AG04449 (cell line): ENCODE measurements at regions not wholly inside any gene's neighbourhood (a gene's known extent, or its start where the extent isn't known, plus 50 kb on each side); places are given as distances from the start of the nearest gene placed in this dataset.

ENCODE experiments used
- CTCF ChIA-PET: fragments of 350-600 bp; formaldehyde crosslinking; extraction: SDS; loops from one replicate; lab custom pipeline; 2021; ENCODE audit warnings: antibody characterized with exemption; lab: Yijun Ruan, JAX
- POLR2A ChIA-PET: fragments of 400-600, 350-600 bp; formaldehyde crosslinking; extraction: SDS; loops from one replicate; lab custom pipeline; 2020; ENCODE audit warnings: antibody characterized with exemption, inconsistent platforms; lab: Yijun Ruan, JAX
- DNase-seq: peaks from one replicate; pipeline ENCODE4 v3.0.0-alpha.2; 2010; ENCODE audit warnings: low read depth, low spot score
- H3K4me3 ChIP-seq: 2 replicates; pipeline ENCODE4 v1.5.1; 2011; ENCODE audit warnings: low read depth, mild to moderate bottlenecking, control low read depth, low read length
- CTCF ChIP-seq: IDR thresholded peaks from one replicate; pipeline ENCODE4 v1.5.1; 2011; ENCODE audit warnings: mild to moderate bottlenecking, moderate library complexity, low read length, control low read depth, inconsistent platforms; ENCODE audit not compliant: insufficient read depth; ENCODE audit errors: missing control alignments

- TF ChIP-seq CTCF, result no peak
- ChIA-PET POLR2A (no interaction called here), CTCF (no interaction called here)
- no peak overlapping the region for H3K4me3 ChIP-seq
- DNase-seq, result no peak
Observed at GRCh38 chr4:24395937-24396336, 188.4 kb downstream of the DHX15 start.

- CTCF ChIA-PET, result no interaction called here
- H3K4me3 ChIP-seq, result no peak overlapping the region
- DNase-seq, result no peak
- TF ChIP-seq CTCF, result no peak
- POLR2A ChIA-PET, result no interaction called here
Observed at GRCh38 chr4:24394041-24394440, 190.3 kb downstream of the DHX15 start.

GRCh38 chr4:24392613-24393012 is 191.7 kb downstream of the DHX15 start:
- POLR2A ChIA-PET, result no interaction called here
- CTCF ChIA-PET, result no interaction called here
- DNase-seq, result no peak
- TF ChIP-seq CTCF, result no peak
- H3K4me3 ChIP-seq, result no peak overlapping the region

DNA sequence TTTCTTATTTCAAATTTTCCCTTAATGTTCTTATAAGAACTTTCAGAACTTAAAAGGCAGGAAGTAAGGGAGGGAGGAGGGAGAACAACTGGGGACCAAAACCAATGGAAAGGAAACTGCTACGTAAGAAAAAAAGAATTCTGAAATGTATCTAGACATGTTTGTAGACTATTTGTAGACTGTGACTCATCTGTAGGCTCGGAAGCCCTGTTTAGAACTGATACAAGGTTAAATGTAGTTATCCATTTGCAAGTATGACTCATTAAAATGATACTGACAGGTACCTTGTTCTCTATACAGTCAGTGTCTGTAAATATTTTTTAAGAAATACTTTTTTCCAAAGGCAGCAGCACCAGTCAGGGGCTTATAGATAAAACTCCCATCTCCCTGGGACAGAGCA is 202.0 kb downstream of the DHX15 start:
- H3K4me3 ChIP-seq, result no peak overlapping the region
- TF ChIP-seq CTCF, result no peak
- ChIA-PET CTCF (no interaction called here), POLR2A (no interaction called here)
- DNase-seq, result no peak

GRCh38 chr4:24380957-24381665 is 203.2 kb downstream of the DHX15 start:
- no peak for DNase-seq
- no peak overlapping the region for H3K4me3 ChIP-seq
- ChIA-PET POLR2A (no interaction called here), CTCF (no interaction called here)
- TF ChIP-seq CTCF, result no peak

- POLR2A ChIA-PET, result no interaction called here
- no peak overlapping the region for H3K4me3 ChIP-seq
- no peak for TF ChIP-seq CTCF
- CTCF ChIA-PET, result no interaction called here
- no peak for DNase-seq
Observed at GRCh38 chr4:24373704-24374103, 210.7 kb downstream of the DHX15 start.
